RWPE1 (cell line): ENCODE measurements at regions not wholly inside any gene's neighbourhood (a gene's known extent, or its start where the extent isn't known, plus 50 kb on each side); places are given as distances from the start of the nearest gene placed in this dataset.
"Not testable (repeated sequence)": the region's sequence is repeated elsewhere in the genome, so short reads cannot be mapped to it uniquely, and the experiment has no call there.

Experiments used
- CTCF ChIA-PET: fragments of 350-600 bp; sonication (Branson Sonifier 250); formaldehyde crosslinking; extraction: SDS; loops from one replicate; lab custom pipeline; 2021; lab: Yijun Ruan, JAX
- POLR2A ChIA-PET: fragments of 400-600 bp; formaldehyde crosslinking; extraction: SDS; loops from one replicate; lab custom pipeline; 2020; ENCODE audit warnings: antibody characterized with exemption; ENCODE audit not compliant: low non-redundant PET; lab: Yijun Ruan, JAX
- DNase-seq: peaks from one replicate; pipeline ENCODE4 v3.0.0; 2012; ENCODE audit warnings: low spot score
- H3K27ac ChIP-seq: fragments of 450-650 bp; 2 replicates; pipeline ENCODE4 v1.5.1; 2017
- CTCF ChIP-seq: fragments of 450-650 bp; conservative IDR thresholded peaks from 2 replicates; pipeline ENCODE4 v1.5.1; 2017; ENCODE audit warnings: low read depth, mild to moderate bottlenecking

GRCh38 chr7:89685287-89685686, 469.0 kb upstream of the STEAP1 start:
- TF ChIP-seq CTCF = no peak
- DNase-seq = no peak
- POLR2A ChIA-PET = no interaction called here
- CTCF ChIA-PET = no interaction called here
- H3K27ac ChIP-seq = no peak overlapping the region

DNA sequence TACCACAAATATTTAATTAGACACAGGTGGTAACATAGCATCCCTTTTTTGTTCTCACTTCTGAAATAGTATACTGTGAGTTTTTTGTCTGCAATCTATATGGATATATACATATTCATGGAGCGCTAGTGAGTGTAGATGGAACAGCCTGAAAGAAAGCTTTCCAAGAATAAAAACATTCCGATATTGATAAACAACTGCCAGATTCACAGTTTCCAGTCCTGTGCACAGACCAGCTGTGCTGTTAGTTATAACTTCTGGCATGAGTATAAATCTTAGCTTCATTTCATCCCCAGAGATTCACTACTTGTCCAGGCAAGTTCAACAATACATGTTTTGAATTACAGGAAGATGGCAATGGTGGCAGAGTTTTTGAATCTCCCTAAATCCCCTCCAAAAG, 467.1 kb upstream of the STEAP1 start:
- no peak for DNase-seq
- ChIA-PET CTCF (no interaction called here), POLR2A (no interaction called here)
- H3K27ac ChIP-seq = no peak overlapping the region
- TF ChIP-seq CTCF = no peak

- POLR2A ChIA-PET = no interaction called here
- no peak for TF ChIP-seq CTCF
- CTCF ChIA-PET = no interaction called here
- H3K27ac ChIP-seq = no peak overlapping the region
- no peak for DNase-seq
These were observed 459.0 kb upstream of the STEAP1 start for GRCh38 chr7:89695241-89695640.

DNA sequence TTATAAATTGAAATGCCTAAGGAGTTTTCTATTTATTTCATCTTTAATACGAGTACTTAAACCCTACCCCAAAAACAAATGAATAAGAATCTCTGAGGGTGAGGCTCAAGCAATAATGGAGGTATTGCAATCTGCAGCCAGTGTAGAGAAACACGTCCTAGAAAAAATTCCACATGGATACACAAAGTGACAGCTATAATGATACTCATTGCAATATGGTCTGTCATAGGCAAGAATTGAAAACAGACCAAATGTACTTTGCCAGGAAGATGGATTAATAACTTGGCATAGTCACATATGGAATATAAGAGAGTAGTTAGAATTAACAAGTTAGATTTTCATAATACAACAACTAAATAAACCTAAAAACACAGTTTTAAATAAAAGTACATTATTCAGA, 440.1 kb upstream of the STEAP1 start:
- no peak for TF ChIP-seq CTCF
- ChIA-PET CTCF (no interaction called here), POLR2A (no interaction called here)
- no peak overlapping the region for H3K27ac ChIP-seq
- no peak for DNase-seq

DNA sequence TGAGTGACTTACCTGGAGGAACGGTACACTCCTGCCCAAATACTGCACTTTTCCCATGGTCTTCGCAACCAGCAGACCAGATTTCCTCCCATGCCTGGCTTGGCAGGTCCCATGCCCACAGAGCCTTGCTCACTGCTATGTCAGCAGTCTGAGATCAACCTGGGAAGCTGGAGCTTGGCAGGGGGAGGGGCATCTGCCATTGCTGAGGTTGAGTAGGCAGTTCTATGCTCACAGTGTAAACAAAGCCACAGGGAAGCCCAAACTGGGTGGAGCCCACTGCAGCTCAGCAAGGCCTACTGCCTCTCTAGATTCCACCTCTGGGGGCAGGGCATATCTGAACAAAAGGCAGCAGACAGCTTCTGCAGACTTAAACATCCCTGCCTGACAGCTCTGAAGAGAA, 435.3 kb upstream of the STEAP1 start:
- CTCF ChIA-PET = interaction anchor here (0.6 kb wide), 1 partner anchor 23 kb away, joined by 3 read pairs; no protein-coding TSS in a partner anchor
- POLR2A ChIA-PET, DNase-seq, H3K27ac ChIP-seq: not testable (repeated sequence)

GRCh38 chr7:89728481-89728880, 425.8 kb upstream of the STEAP1 start:
- DNase-seq = no peak
- ChIA-PET CTCF (interaction anchor here (0.6 kb wide), 1 partner anchor 43 kb away, joined by 4 read pairs; no protein-coding TSS in a partner anchor), POLR2A (no interaction called here)
- no peak for TF ChIP-seq CTCF
- no peak overlapping the region for H3K27ac ChIP-seq

- CTCF ChIA-PET = no interaction called here
- no peak for TF ChIP-seq CTCF
- no peak overlapping the region for H3K27ac ChIP-seq
- POLR2A ChIA-PET = no interaction called here
- DNase-seq = no peak
These were observed 422.4 kb upstream of the STEAP1 start for GRCh38 chr7:89731751-89732445.
